ENCODE measurements at regions not wholly inside any gene's neighbourhood (a gene's known extent, or its start where the extent isn't known, plus 50 kb on each side); places are given as distances from the start of the nearest gene placed in this dataset.

DNA sequence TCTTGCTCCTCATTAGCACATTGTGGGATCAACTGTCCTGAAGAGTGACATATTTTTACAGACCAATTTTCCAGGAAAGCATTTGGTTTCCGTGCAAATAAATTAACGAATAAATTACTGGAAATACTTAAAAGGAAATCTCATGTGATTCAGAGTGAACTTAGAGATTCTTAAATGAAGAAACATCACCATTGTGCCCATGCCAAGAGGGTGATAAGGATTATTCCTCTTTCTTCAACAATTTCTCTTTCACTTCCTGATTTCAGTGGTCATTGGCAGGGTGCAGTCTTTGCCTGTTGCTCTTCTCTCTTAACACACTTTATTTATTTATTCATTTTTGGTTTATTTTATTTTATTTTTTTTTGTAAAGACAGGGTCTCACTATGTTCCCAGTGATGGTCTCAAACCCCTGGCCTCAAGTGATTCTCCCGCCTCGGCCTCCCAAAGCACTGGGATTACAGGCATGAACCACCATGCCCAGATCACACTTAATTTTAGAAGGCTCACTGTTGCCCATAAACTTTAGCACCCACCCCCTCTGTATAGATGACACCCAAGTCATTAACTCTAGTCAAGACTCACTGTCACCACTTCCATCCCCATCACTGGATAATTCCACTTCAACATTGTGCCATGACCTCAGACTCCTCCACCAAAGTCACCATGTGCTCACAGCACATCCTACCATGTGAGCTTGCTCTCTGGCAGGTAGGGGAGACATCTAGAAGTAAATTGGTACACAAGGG is 92.6 kb upstream of the CERS6 start:
- Histone ChIP-seq H3K27ac (no peak overlapping the region), H3K4me1 (ENCODE audit: low read depth) (no peaks in the 10 kb centered on the region), H3K27me3 (no peaks in the 10 kb centered on the region), H3K4me3 (no peak overlapping the region), H3K9me3 (ENCODE audit: low read depth) (no peaks in the 10 kb centered on the region), H3K36me3 (no peaks in the 10 kb centered on the region)
- DNase-seq (ENCODE audit: low read depth in 1 of 2, low spot score in 1 of 2) = no peak
- TF ChIP-seq CTCF (IDR thresholded peaks at IDR 0.05; ENCODE audit: low read depth, low read length) = no peak

- H3K27me3 ChIP-seq = no peaks in the 10 kb centered on the region
- DNase-seq (ENCODE audit: low read depth in 1 of 2, low spot score in 1 of 2) = no peak
- H3K9me3 ChIP-seq (ENCODE audit: low read depth) = no peaks in the 10 kb centered on the region
- no peaks in the 10 kb centered on the region for H3K4me1 ChIP-seq (ENCODE audit: low read depth)
- no peaks in the 10 kb centered on the region for H3K36me3 ChIP-seq
- no peak overlapping the region for H3K4me3 ChIP-seq
- no peak for TF ChIP-seq CTCF (IDR thresholded peaks at IDR 0.05; ENCODE audit: low read depth, low read length)
- H3K27ac ChIP-seq = no peak overlapping the region
Measured at GRCh38 chr2:168365094-168365621, 90.9 kb upstream of the CERS6 start.

DNA sequence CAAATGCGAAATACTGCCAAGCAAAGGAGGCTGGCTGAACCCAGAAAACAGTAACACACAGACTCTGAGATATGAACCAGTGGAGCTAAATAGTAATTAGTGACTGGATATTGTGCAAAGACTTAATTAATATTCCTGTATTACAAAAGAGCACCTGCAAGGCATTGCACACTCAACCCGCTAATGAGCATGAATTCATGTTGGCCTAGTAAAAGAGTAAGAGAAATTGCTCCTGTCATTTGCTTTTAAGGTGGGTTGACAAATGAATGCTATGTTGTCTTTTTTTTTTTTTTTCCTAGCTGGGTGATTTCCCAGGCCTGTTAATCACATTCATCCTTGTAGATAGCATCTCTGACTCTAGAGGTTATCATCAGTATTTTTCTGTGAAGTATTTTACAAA is 87.0 kb upstream of the CERS6 start:
- no peak for DNase-seq (ENCODE audit: low read depth in 1 of 2, low spot score in 1 of 2)
- Histone ChIP-seq H3K27ac (no peak overlapping the region), H3K4me1 (ENCODE audit: low read depth) (no peaks in the 10 kb centered on the region), H3K27me3 (no peaks in the 10 kb centered on the region), H3K4me3 (no peak overlapping the region), H3K9me3 (ENCODE audit: low read depth) (no peaks in the 10 kb centered on the region), H3K36me3 (no peaks in the 10 kb centered on the region)
- TF ChIP-seq CTCF (IDR thresholded peaks at IDR 0.05; ENCODE audit: low read depth, low read length) = no peak

DNA sequence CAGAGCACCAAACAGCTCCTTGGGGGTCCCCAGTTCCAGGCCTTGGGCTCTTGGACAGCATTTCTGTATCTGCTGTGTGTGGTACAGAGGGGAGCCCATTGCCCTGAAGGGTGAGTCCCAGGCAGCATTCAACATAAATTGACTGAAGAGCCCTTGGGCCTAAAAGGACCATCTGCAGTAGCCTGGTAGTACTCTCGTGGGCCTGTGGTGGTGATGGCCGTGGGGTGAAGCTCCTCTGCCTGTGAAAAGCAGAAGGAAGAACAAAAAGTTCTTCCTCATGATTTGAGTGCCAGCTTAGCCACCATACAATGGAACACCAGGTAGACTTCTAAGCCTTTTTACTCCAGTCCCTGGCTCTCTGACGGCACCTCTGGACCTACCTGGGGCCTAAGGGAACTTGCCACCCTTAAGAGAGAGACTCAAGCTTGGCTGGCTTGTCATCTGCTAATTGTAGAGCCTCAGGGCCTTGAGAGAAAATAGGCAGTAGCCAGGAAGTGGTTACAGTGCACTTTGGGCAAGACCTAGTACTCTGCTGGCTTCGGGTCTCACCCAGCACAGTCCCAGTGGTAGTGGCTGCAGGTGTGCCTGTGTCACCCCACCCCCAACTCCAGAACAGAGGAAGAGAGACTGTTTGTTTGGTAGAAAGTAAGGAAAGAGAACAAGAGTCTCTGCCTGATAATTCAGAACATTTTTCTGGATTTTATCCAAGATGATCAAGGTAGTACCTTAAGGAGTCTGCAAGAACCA is 84.6 kb upstream of the CERS6 start:
- no peaks in the 10 kb centered on the region for H3K9me3 ChIP-seq (ENCODE audit: low read depth)
- H3K27me3 ChIP-seq = no peaks in the 10 kb centered on the region
- no peak overlapping the region for H3K27ac ChIP-seq
- H3K4me3 ChIP-seq = no peak overlapping the region
- no peak for TF ChIP-seq CTCF (IDR thresholded peaks at IDR 0.05; ENCODE audit: low read depth, low read length)
- no peak for DNase-seq (ENCODE audit: low read depth in 1 of 2, low spot score in 1 of 2)
- no peaks in the 10 kb centered on the region for H3K4me1 ChIP-seq (ENCODE audit: low read depth)
- no peaks in the 10 kb centered on the region for H3K36me3 ChIP-seq

- H3K9me3 ChIP-seq (ENCODE audit: low read depth) = no peaks in the 10 kb centered on the region
- H3K4me1 ChIP-seq (ENCODE audit: low read depth) = no peaks in the 10 kb centered on the region
- no peak overlapping the region for H3K4me3 ChIP-seq
- no peak overlapping the region for H3K27ac ChIP-seq
- no peak for TF ChIP-seq CTCF (IDR thresholded peaks at IDR 0.05; ENCODE audit: low read depth, low read length)
- no peak for DNase-seq (ENCODE audit: low read depth in 1 of 2, low spot score in 1 of 2)
- H3K36me3 ChIP-seq = no peaks in the 10 kb centered on the region
- H3K27me3 ChIP-seq = no peaks in the 10 kb centered on the region
Measured at GRCh38 chr2:168373468-168373867, 82.6 kb upstream of the CERS6 start.
